Ectodermal cell (in vitro differentiated cells): ENCODE measurements at regions not wholly inside any gene's neighbourhood (a gene's known extent, or its start where the extent isn't known, plus 50 kb on each side); places are given as distances from the start of the nearest gene placed in this dataset.

Source experiments
- H3K27ac ChIP-seq: 2 replicates; pipeline ENCODE4 v1.7.0; 2013; ENCODE audit warnings: mild to moderate bottlenecking, low read depth, low read length; ENCODE audit not compliant: insufficient read depth, poor library complexity, severe bottlenecking
- H3K27me3 ChIP-seq: 2 replicates; pipeline ENCODE4 v1.7.0; 2013; ENCODE audit warnings: mild to moderate bottlenecking, low read length; ENCODE audit not compliant: insufficient read depth, control insufficient read depth, poor library complexity, severe bottlenecking
- H3K36me3 ChIP-seq: one replicate; pipeline ENCODE4 v1.7.0; 2013; ENCODE audit warnings: low read length; ENCODE audit not compliant: control insufficient read depth, insufficient read depth
- H3K4me1 ChIP-seq: one replicate; pipeline ENCODE4 v1.7.0; 2013; ENCODE audit warnings: low read length; ENCODE audit not compliant: control insufficient read depth, insufficient read depth
- H3K4me3 ChIP-seq: 2 replicates; pipeline ENCODE4 v1.7.0; 2013; ENCODE audit warnings: low read depth, low read length, control low read depth; ENCODE audit not compliant: insufficient read depth
- H3K9me3 ChIP-seq: 2 replicates; pipeline ENCODE4 v1.7.0; 2013; ENCODE audit warnings: mild to moderate bottlenecking, low read length, moderate library complexity; ENCODE audit not compliant: control insufficient read depth
- WGBS, 2 experiments: methylation state at CpG; one replicate each; pipeline ENCODE4 v1.1.7; 2013; ENCODE audit warnings: missing lambda C conversion rate in 2 of 2; 5-methylcytosine and 5-hydroxymethylcytosine counted together

GRCh38 chr2:59080451-59081181 is 839.5 kb upstream of the FANCL start:
- H3K27me3 ChIP-seq: no peaks in the 10 kb centered on the region
- WGBS, 2 experiments: 87 to 96% methylated on average over 3 of the region's 4 CpGs

GRCh38 chr2:59077981-59078531 is 836.9 kb upstream of the FANCL start:
- Histone ChIP-seq H3K36me3 (no peaks in the 10 kb centered on the region), H3K27me3 (no peaks in the 10 kb centered on the region), H3K27ac (no peak overlapping the region), H3K9me3 (no peaks in the 10 kb centered on the region), H3K4me3 (no peak overlapping the region), H3K4me1 (no peaks in the 10 kb centered on the region)
- WGBS, 2 experiments: 94 to 97% methylated on average over 3 to 6 of the region's 6 CpGs

More at GRCh38 chr2:59080451-59081181, 839.5 kb upstream of the FANCL start:
- Histone ChIP-seq H3K4me1 (no peaks in the 10 kb centered on the region), H3K4me3 (no peak overlapping the region), H3K27ac (no peak overlapping the region), H3K36me3 (no peaks in the 10 kb centered on the region), H3K9me3 (no peaks in the 10 kb centered on the region)

- H3K36me3 ChIP-seq: no peaks in the 10 kb centered on the region
- no peaks in the 10 kb centered on the region for H3K4me1 ChIP-seq
- 92 to 96% methylated on average over 5 to 6 of the region's 6 CpGs for WGBS, 2 experiments
- no peaks in the 10 kb centered on the region for H3K9me3 ChIP-seq
- H3K27ac ChIP-seq: no peak overlapping the region
- H3K4me3 ChIP-seq: no peak overlapping the region
- no peaks in the 10 kb centered on the region for H3K27me3 ChIP-seq
Measured at GRCh38 chr2:59077026-59077725, 836.1 kb upstream of the FANCL start.

- 86 to 89% methylated on average over 1 to 5 of the region's 5 CpGs for WGBS, 2 experiments
- no peaks in the 10 kb centered on the region for H3K36me3 ChIP-seq
- no peaks in the 10 kb centered on the region for H3K27me3 ChIP-seq
- no peak overlapping the region for H3K27ac ChIP-seq
- no peaks in the 10 kb centered on the region for H3K4me1 ChIP-seq
- H3K9me3 ChIP-seq: no peaks in the 10 kb centered on the region
- no peak overlapping the region for H3K4me3 ChIP-seq
Measured at GRCh38 chr2:59076079-59076619, 835.0 kb upstream of the FANCL start.

- 80 to 89% methylated on average over 1 to 2 of the region's 3 CpGs for whole genome bisulfite sequencing, 2 experiments
- Histone ChIP-seq H3K36me3 (no peaks in the 10 kb centered on the region), H3K27me3 (no peaks in the 10 kb centered on the region), H3K9me3 (no peaks in the 10 kb centered on the region), H3K4me3 (no peak overlapping the region), H3K4me1 (no peaks in the 10 kb centered on the region), H3K27ac (no peak overlapping the region)
Measured at GRCh38 chr2:59074071-59074470, 832.9 kb upstream of the FANCL start.

GRCh38 chr2:59073286-59073685 is 832.2 kb upstream of the FANCL start:
- H3K27ac ChIP-seq: no peak overlapping the region
- H3K36me3 ChIP-seq: no peaks in the 10 kb centered on the region
- 94% methylated on average over 6 of the region's 6 CpGs for WGBS, 2 experiments
- H3K9me3 ChIP-seq: no peaks in the 10 kb centered on the region
- no peak overlapping the region for H3K4me3 ChIP-seq
- no peaks in the 10 kb centered on the region for H3K27me3 ChIP-seq
- no peaks in the 10 kb centered on the region for H3K4me1 ChIP-seq

GRCh38 chr2:59068255-59068654 is 827.1 kb upstream of the FANCL start:
- Histone ChIP-seq H3K27ac (no peak overlapping the region), H3K27me3 (no peaks in the 10 kb centered on the region), H3K9me3 (no peaks in the 10 kb centered on the region), H3K4me3 (no peak overlapping the region), H3K4me1 (no peaks in the 10 kb centered on the region), H3K36me3 (no peaks in the 10 kb centered on the region)
- 91 to 100% methylated on average over 1 of the region's 2 CpGs for WGBS, 2 experiments

- Histone ChIP-seq H3K4me3 (no peak overlapping the region), H3K4me1 (no peaks in the 10 kb centered on the region), H3K9me3 (no peaks in the 10 kb centered on the region), H3K36me3 (no peaks in the 10 kb centered on the region), H3K27me3 (no peaks in the 10 kb centered on the region), H3K27ac (no peak overlapping the region)
- 94 to 96% methylated on average over 56 of the region's 56 CpGs for whole genome bisulfite sequencing, 2 experiments
Measured at GRCh38 chr2:59066787-59067399, 825.8 kb upstream of the FANCL start.

- Histone ChIP-seq H3K36me3 (no peaks in the 10 kb centered on the region), H3K4me1 (no peaks in the 10 kb centered on the region), H3K9me3 (no peaks in the 10 kb centered on the region), H3K27me3 (no peaks in the 10 kb centered on the region), H3K27ac (no peak overlapping the region), H3K4me3 (no peak overlapping the region)
- 90 to 96% methylated on average over 4 of the region's 4 CpGs for WGBS, 2 experiments
Measured at GRCh38 chr2:59047373-59047995, 806.4 kb upstream of the FANCL start.
